Ovary (tissue), 3 donors: ENCODE measurements at regions not wholly inside any gene's neighbourhood (a gene's known extent, or its start where the extent isn't known, plus 50 kb on each side); places are given as distances from the start of the nearest gene placed in this dataset.

ENCODE experiments used
- EP300 ChIP-seq: sonication (generic); formaldehyde crosslinking; IDR thresholded peaks from one replicate; pipeline ENCODE4 v1.6.1; 2017; ENCODE audit warnings: antibody characterized with exemption
- POLR2A ChIP-seq: fragments of 450-650 bp; IDR thresholded peaks from one replicate; pipeline ENCODE4 v1.6.1; 2017; ENCODE audit warnings: antibody characterized with exemption, mild to moderate bottlenecking, moderate library complexity
- TF ChIP-seq, protein P1 (sequence below), 3 donors: fragments of 450-650 bp in 2 of 3; fragments of 200-600 bp in 1 of 3; IDR thresholded peaks; one replicate each; pipeline versions ENCODE4 v1.5.1 to v1.8.0; 2016 to 2022; ENCODE audit warnings: antibody characterized with exemption in 3 of 3, mild to moderate bottlenecking in 1 of 3
- donor health status: DM: no; HTN: no; CAD: no.

DNA sequence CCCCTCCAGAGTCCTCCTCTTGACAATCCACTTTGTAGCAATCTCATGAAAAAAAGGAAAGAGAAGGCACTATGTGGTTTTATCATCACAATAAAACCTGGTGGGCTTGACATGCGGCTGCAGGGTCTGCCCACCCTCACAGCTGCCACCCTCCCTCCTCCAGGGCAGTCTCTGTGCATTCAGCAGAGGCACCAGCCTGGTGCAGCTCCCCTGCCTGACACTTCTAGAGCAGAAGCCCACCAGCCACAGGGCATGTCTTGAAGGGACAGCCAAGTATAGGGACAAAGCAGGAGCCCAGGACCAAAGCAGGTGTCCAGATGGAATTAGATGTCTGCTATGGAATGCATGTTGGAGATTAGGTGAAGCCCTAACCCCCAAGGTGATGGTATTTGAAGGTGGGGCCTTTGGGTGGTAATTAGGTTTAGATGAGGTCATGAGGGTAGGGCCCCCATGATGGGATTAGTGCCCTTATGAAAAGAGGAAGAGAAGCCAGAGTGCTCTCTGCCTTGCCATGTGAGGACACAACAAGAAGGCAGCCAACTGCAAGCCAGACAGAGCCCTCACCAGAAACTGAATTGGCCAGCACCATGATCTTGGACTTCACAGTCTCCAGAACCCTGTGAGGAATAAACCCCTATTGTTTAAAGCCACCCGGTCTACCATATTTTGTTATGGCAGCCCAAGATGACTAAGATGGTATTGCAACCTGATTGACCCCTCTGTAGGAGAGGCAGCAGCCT is 86.9 kb downstream of the MCFD2 start:
- TF ChIP-seq, protein P1, sequence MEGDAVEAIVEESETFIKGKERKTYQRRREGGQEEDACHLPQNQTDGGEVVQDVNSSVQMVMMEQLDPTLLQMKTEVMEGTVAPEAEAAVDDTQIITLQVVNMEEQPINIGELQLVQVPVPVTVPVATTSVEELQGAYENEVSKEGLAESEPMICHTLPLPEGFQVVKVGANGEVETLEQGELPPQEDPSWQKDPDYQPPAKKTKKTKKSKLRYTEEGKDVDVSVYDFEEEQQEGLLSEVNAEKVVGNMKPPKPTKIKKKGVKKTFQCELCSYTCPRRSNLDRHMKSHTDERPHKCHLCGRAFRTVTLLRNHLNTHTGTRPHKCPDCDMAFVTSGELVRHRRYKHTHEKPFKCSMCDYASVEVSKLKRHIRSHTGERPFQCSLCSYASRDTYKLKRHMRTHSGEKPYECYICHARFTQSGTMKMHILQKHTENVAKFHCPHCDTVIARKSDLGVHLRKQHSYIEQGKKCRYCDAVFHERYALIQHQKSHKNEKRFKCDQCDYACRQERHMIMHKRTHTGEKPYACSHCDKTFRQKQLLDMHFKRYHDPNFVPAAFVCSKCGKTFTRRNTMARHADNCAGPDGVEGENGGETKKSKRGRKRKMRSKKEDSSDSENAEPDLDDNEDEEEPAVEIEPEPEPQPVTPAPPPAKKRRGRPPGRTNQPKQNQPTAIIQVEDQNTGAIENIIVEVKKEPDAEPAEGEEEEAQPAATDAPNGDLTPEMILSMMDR (IDR thresholded peaks at IDR 0.05) = no peak
- TF ChIP-seq POLR2A (no peak), EP300 (no peak)
